ENCODE measurements at regions not wholly inside any gene's neighbourhood (a gene's known extent, or its start where the extent isn't known, plus 50 kb on each side); places are given as distances from the start of the nearest gene placed in this dataset.

GRCh38 chr4:149870008-149870407, 54.4 kb upstream of the IQCM start:
- in situ Hi-C loops (cut with HindIII; ENCODE audit: low pct_unique_long_range_greater_than_20kb, low sequenced_read_pairs): no loop called here
- no peak for TF ChIP-seq JUND (IDR thresholded peaks at IDR 0.05; ENCODE audit: low read depth)
- no peak for DNase-seq (ENCODE audit: low read depth in 1 of 2, low spot score in 1 of 2)

- no peak for TF ChIP-seq JUND (IDR thresholded peaks at IDR 0.05; ENCODE audit: low read depth)
- DNase-seq (ENCODE audit: low read depth in 1 of 2, low spot score in 1 of 2): no peak
- in situ Hi-C loops (cut with HindIII; ENCODE audit: low pct_unique_long_range_greater_than_20kb, low sequenced_read_pairs): no loop called here
Observed at GRCh38 chr4:149881744-149882143, 66.1 kb upstream of the IQCM start.

- TF ChIP-seq JUND (IDR thresholded peaks at IDR 0.05; ENCODE audit: low read depth): no peak
- in situ Hi-C loops (cut with HindIII; ENCODE audit: low pct_unique_long_range_greater_than_20kb, low sequenced_read_pairs): no loop called here
- DNase-seq (ENCODE audit: low read depth in 1 of 2, low spot score in 1 of 2): no peak
Observed at GRCh38 chr4:149882251-149882650, 66.6 kb upstream of the IQCM start.

GRCh38 chr4:149884046-149884445, 68.4 kb upstream of the IQCM start:
- no peak for DNase-seq (ENCODE audit: low read depth in 1 of 2, low spot score in 1 of 2)
- in situ Hi-C loops (cut with HindIII; ENCODE audit: low pct_unique_long_range_greater_than_20kb, low sequenced_read_pairs): no loop called here
- no peak for TF ChIP-seq JUND (IDR thresholded peaks at IDR 0.05; ENCODE audit: low read depth)

GRCh38 chr4:149884529-149885181, 69.0 kb upstream of the IQCM start:
- no peak for TF ChIP-seq JUND (IDR thresholded peaks at IDR 0.05; ENCODE audit: low read depth)
- DNase-seq (ENCODE audit: low read depth in 1 of 2, low spot score in 1 of 2): no peak
- in situ Hi-C loops (cut with HindIII; ENCODE audit: low pct_unique_long_range_greater_than_20kb, low sequenced_read_pairs): no loop called here

DNA sequence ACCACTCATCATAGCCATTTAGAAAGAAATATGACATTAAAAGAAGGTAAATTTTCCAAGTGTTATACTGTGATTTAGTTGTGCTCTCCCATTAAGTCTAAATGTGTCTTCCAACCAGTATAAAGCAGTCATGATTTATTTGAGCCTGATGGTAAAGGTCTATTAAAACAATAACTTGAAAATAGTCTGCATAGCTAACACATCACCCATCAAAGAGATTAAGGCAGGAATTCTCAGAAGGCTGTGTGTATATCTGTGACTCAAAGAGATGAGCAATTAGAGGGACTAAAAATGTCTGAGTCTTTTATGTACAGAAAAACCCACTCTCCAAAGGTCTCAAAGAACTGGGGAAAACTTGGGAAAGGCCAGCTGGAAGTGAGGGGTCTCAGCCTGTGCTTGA, 70.3 kb upstream of the IQCM start:
- no peak for TF ChIP-seq JUND (IDR thresholded peaks at IDR 0.05; ENCODE audit: low read depth)
- in situ Hi-C loops (cut with HindIII; ENCODE audit: low pct_unique_long_range_greater_than_20kb, low sequenced_read_pairs): no loop called here
- DNase-seq (ENCODE audit: low read depth in 1 of 2, low spot score in 1 of 2): no peak

DNA sequence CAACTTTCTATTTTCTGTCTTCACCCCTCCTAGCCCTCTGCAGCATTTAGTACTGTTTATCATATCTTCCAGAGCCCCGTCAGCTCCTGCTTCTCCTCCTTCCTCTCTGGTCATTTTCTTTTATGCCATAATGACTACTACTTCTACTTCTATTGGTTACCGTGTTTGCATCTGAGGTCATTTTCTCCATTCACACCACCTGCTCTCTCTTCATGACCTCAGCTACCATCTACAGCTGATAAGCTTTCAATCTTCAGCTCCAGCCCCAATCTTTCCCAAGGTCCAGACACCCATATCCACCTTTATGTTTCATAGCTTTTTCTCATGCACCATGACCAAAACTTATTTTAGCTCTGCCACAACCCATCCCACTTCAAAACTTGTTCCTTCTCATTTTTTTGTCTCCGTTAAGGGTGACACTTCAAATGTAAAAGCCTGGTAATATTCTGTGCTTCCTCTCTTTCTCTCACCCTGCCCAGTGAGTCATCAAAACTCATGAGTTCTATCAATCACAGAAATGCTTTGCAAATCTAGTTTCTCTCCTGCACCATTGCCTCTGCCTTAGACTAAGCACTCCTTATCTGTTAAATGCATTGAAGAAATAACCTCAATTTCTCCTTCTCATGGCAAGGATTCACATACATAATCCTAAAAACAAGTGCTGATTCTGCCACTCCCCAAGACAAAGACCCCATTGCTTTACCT, 71.3 kb upstream of the IQCM start:
- TF ChIP-seq JUND (IDR thresholded peaks at IDR 0.05; ENCODE audit: low read depth): no peak
- DNase-seq (ENCODE audit: low read depth in 1 of 2, low spot score in 1 of 2): no peak
- in situ Hi-C loops (cut with HindIII; ENCODE audit: low pct_unique_long_range_greater_than_20kb, low sequenced_read_pairs): no loop called here

- in situ Hi-C loops (cut with HindIII; ENCODE audit: low pct_unique_long_range_greater_than_20kb, low sequenced_read_pairs): no loop called here
- no peak for DNase-seq (ENCODE audit: low read depth in 1 of 2, low spot score in 1 of 2)
- no peak for TF ChIP-seq JUND (IDR thresholded peaks at IDR 0.05; ENCODE audit: low read depth)
Observed at GRCh38 chr4:149889991-149890390, 74.3 kb upstream of the IQCM start.

- in situ Hi-C loops (cut with HindIII; ENCODE audit: low pct_unique_long_range_greater_than_20kb, low sequenced_read_pairs): no loop called here
- no peak for TF ChIP-seq JUND (IDR thresholded peaks at IDR 0.05; ENCODE audit: low read depth)
- no peak for DNase-seq (ENCODE audit: low read depth in 1 of 2, low spot score in 1 of 2)
Observed at GRCh38 chr4:149890531-149890930, 74.9 kb upstream of the IQCM start.

DNA sequence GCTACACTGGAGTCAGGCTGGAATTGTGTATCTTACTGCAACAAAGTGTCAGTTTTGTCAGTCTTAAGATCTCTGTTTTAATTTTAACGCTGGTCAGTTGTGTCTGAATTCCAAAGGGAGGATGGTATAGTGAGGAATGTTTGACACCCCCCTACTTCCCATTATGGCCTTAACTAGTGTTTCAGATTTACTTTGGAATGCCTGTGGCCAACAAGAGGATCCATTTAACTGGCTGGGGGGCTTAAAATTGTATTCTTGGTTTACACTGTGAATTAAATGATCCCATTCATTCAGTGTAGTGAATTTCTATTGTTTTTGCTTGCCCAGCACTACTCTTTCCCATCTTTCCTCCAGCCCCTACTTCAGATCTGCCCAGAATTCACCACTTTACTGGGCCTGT, 75.8 kb upstream of the IQCM start:
- no peak for DNase-seq (ENCODE audit: low read depth in 1 of 2, low spot score in 1 of 2)
- in situ Hi-C loops (cut with HindIII; ENCODE audit: low pct_unique_long_range_greater_than_20kb, low sequenced_read_pairs): no loop called here
- TF ChIP-seq JUND (IDR thresholded peaks at IDR 0.05; ENCODE audit: low read depth): no peak

GRCh38 chr4:149896432-149896831, 80.8 kb upstream of the IQCM start:
- in situ Hi-C loops (cut with HindIII; ENCODE audit: low pct_unique_long_range_greater_than_20kb, low sequenced_read_pairs): no loop called here
- TF ChIP-seq JUND (IDR thresholded peaks at IDR 0.05; ENCODE audit: low read depth): no peak
- peak in 1 of 2 experiments; percentile 45 for DNase-seq (ENCODE audit: low read depth in 1 of 2, low spot score in 1 of 2)

DNA sequence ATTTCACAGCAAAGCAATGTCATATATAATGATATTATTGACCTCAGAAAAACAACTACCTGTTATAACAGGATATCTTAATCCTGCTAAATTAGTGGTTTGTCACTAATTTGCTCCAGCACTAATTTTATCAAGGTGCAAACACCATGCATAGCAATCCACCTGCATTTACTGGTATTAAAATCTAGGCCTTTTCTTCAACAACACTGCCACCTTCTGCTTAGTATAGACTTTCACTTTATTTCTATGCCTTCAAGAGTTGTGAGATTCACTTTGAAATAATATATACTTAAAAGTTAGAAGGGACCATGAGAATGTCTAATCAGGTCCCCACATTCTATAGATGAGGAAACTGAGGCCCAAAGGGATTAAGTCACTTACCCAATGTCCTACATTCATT, 82.1 kb upstream of the IQCM start:
- in situ Hi-C loops (cut with HindIII; ENCODE audit: low pct_unique_long_range_greater_than_20kb, low sequenced_read_pairs): no loop called here
- TF ChIP-seq JUND (IDR thresholded peaks at IDR 0.05; ENCODE audit: low read depth): no peak
- DNase-seq (ENCODE audit: low read depth in 1 of 2, low spot score in 1 of 2): peak in 1 of 2 experiments; percentile 43

DNA sequence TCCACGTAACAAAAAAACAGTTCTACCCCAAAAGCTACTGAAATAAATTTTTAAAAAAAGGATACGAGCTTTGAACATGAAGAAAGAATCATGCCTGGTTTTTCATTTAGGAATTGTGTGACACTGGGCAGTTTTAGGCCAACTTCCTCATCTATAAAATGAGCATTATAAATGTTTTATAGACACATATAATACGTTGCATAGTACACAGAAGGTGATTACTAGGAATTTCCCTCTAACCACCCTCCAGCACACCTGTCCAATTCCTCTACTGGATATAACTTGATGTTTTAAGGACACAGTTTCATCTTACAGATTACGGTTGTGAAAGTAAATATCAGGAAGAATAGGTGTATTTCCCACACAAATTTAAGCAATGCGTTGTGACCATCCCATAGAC, 85.5 kb upstream of the IQCM start:
- in situ Hi-C loops (cut with HindIII; ENCODE audit: low pct_unique_long_range_greater_than_20kb, low sequenced_read_pairs): no loop called here
- no peak for TF ChIP-seq JUND (IDR thresholded peaks at IDR 0.05; ENCODE audit: low read depth)
- DNase-seq (ENCODE audit: low read depth in 1 of 2, low spot score in 1 of 2): no peak

GRCh38 chr4:149902242-149902641, 86.6 kb upstream of the IQCM start:
- no peak for DNase-seq (ENCODE audit: low read depth in 1 of 2, low spot score in 1 of 2)
- no peak for TF ChIP-seq JUND (IDR thresholded peaks at IDR 0.05; ENCODE audit: low read depth)
- in situ Hi-C loops (cut with HindIII; ENCODE audit: low pct_unique_long_range_greater_than_20kb, low sequenced_read_pairs): no loop called here
